Right renal cortex interstitium (tissue), 3 donors: ENCODE measurements at regions not wholly inside any gene's neighbourhood (a gene's known extent, or its start where the extent isn't known, plus 50 kb on each side); places are given as distances from the start of the nearest gene placed in this dataset.

Source experiments
- DNase-seq, 3 donors: peaks; one replicate each; pipeline ENCODE4 v3.0.0-alpha.2; 2013; ENCODE audit warnings: low read depth in 3 of 3, low spot score in 2 of 3

DNA sequence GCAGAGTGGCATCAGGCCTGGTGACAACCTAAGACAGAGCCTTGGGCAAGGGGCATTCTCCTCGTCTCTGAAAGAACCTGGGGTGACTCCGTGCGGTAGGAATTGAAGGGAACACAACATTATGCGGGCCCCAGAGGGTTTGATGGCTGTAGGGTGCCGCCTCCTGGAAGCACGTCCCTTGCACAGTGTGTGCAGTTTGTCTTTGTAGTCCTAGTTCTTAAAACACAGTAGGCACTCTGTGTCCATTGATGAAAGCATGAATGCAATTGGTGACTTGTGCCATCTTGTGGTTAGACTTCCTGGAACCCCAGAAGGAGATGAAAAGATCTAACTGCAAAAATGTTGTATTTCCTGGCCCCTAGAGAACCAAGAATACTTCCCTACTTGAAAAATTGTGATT is 279.8 kb downstream of the UTP18 start:
- DNase-seq = no peak

DNA sequence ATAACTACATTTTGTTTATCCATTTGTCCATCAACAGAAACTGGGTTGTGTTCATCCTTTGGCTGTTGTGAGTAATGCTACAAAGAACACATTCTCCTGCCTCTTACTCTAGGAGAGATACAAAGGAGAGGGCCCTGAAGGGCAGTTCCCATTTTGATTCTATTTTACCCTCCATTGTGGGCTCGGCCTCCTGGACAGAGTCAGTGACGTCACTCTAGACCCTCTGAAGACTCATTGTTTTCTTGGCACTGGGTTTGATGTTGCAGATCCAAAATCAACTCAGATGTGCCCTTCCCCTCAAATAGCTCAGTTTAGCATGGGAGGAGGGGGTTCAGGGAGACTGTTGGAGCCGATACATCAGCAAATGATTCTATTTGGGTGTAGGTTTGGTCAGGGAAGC is 280.9 kb downstream of the UTP18 start:
- no peak for DNase-seq

DNA sequence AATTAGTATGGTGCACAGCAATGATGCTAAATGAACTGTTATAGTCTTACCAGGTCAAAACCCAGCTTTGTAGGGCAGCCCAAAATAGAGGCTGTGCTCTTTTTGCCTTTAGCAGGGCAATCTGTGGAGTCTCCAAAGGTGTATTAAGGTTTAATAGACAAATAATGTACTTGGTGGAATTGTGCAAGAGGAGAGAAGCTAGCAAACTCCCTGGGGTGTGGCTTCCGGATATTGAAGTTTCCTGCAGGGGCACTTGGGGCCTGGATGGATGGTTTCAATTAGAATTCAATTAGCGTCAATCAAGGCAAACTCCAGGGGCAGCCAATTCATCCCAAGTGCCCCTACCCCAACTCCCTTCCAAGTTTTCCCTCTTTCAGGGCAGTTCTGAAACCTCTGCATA is 285.8 kb downstream of the UTP18 start:
- DNase-seq = no peak

DNA sequence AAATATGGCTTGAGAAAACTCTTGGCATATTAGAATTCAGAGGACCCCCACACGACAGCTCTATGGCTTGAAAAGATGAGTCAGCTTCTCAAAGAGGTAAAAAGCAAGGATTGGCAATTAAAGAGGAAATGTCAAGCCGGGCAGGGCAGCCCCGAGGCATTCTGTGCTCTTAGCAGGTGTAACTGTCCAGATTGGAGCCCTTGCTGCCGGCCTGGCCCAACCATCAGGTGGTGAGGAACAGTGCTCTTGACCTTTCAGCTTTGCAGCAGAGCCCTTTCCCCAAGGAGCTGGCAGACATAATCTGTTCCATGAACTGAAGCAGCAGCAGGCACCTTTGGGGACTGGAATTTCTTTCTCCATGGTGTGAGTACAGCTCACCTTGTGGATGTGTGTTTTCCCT is 287.8 kb downstream of the UTP18 start:
- DNase-seq = no peak

DNA sequence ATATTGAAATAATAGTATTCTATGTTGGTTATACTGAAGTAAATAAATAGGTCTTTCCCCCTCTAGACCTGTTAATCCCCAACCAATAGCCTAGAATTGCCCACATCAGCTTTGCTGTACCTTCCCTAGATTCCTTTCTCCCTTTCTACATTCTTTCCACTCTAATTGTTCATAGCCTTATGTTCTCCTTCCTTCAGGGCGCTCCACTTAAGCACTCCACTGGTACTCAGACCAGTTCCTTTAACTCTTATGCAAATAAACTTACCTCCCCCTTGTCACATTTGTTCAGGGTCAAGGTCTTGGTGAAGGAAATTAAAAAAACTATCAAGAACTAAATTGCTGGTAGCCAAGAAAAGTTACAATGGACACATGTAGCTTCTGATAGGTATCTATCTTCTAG is 294.8 kb downstream of the UTP18 start:
- no peak for DNase-seq

DNA sequence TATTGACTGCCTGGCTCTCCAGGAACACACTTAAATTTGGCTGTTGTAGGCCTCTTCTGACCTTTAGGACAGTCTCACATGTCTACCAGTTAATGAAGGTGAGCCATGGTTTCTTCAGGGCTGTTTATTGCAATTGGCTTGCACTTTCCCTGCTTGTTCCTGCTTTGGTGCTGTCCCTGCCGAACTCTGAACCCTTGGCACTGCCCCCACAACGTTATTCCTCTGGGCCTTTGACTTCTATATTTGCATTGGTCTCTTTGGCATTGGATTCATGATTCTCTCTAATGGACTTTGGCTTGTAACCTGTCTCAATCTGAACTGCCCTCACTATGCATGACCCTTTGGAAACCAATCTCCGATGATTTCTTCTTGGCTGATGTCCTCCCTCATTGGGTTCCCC is 299.4 kb downstream of the UTP18 start:
- DNase-seq = no peak

DNA sequence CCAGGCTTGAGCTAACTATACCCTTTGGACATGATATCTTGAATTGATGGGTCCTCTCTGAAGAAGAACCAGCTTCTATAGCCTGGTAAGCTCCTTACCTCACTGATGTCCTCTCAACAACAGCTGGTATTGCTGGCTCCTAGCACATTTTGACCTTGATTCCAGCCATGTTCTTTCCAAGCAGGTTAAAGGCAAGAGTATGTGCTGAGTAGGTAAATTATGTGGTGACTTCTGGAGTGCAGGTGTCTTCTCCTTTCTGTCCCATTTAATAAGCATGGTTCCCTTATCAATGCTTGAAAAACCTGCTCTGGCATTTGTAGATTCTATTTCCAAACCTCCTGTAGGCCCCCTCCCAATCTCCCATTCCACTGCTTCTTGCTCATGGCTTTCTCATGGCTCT is 300.1 kb downstream of the UTP18 start:
- no peak for DNase-seq

DNA sequence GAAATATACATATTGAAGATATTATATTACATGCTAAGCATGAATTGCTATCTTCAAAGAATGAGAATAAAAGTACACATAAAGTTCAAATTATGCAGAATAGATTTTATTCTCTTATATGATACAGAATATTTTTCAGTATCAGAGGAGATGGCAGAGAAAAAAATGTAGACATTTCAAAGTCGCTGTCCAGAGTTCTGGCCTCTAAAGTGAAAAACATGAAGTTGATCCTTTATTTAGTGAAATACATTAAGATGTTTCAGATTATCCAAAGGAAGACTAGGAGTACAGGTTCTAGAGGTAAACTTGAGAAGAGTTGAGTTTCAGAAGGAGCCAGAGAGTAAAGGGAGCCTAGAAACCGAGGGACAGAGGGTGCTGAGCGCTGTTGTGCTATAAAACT is 303.6 kb downstream of the UTP18 start:
- DNase-seq = no peak

DNA sequence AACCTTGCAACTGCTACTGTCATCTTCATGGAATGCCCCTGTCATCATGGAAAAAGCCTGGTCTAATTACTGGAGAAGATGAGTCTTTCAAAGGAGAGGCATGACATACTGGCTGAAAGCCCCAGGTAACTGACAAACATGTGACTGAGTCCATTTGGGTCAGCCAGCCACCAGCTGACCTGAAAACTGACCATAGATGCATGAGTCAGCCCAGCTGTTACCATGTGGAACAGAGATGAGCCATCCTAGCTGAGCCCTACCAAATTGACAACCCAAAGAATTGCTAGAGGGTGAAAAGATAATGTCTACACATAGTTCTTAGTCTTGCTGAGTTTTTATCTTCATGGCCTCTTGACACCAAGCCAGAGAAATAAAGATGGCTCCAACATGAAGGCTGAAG is 311.8 kb downstream of the UTP18 start:
- DNase-seq = no peak
